ENCODE measurements at regions not wholly inside any gene's neighbourhood (a gene's known extent, or its start where the extent isn't known, plus 50 kb on each side); places are given as distances from the start of the nearest gene placed in this dataset.

GRCh38 chr13:38564256-38565150, 122.4 kb upstream of the FREM2 start:
- no peak for TF ChIP-seq REST (IDR thresholded peaks at IDR 0.05; ENCODE audit: low read depth, low read length)
- no peak for TF ChIP-seq CTCF (IDR thresholded peaks at IDR 0.05)
- no peak for TF ChIP-seq CHD2 (IDR thresholded peaks at IDR 0.05; ENCODE audit: low read length, partially characterized antibody)
- no peak for TF ChIP-seq POLR2AphosphoS5 (IDR thresholded peaks at IDR 0.05; ENCODE audit: low read depth, low read length)
- TF ChIP-seq YY1 (IDR thresholded peaks at IDR 0.05; ENCODE audit: low read depth): no peak
- no peak for TF ChIP-seq FOXM1 (IDR thresholded peaks at IDR 0.05; ENCODE audit: low read depth)
- TF ChIP-seq GABPA (IDR thresholded peaks at IDR 0.05; ENCODE audit: low read depth): no peak
- TF ChIP-seq TAF1 (IDR thresholded peaks at IDR 0.05; ENCODE audit: borderline replicate concordance, low read depth, low read length): no peak
- no peak for TF ChIP-seq USF2 (IDR thresholded peaks at IDR 0.05; ENCODE audit: borderline replicate concordance, low read depth, low read length)
- TF ChIP-seq RFX5 (IDR thresholded peaks at IDR 0.05; ENCODE audit: low read length): no peak
- no peak for TF ChIP-seq JUND (IDR thresholded peaks at IDR 0.05)
- no peak for TF ChIP-seq SIN3A (IDR thresholded peaks at IDR 0.05; ENCODE audit: borderline replicate concordance, low read depth, low read length)

Measured in SK-N-SH (cell line).